Lung microvascular endothelial cell (primary cell): ENCODE measurements at regions not wholly inside any gene's neighbourhood (a gene's known extent, or its start where the extent isn't known, plus 50 kb on each side); places are given as distances from the start of the nearest gene placed in this dataset.
"Not testable (repeated sequence)": the region's sequence is repeated elsewhere in the genome, so short reads cannot be mapped to it uniquely, and the experiment has no call there.

ENCODE experiments used
- DNase-seq, 2 donors: peaks; one replicate each; pipeline versions ENCODE4 v3.0.0 to v3.0.0-alpha.2; 2010; ENCODE audit warnings: low read depth in 2 of 2

DNA sequence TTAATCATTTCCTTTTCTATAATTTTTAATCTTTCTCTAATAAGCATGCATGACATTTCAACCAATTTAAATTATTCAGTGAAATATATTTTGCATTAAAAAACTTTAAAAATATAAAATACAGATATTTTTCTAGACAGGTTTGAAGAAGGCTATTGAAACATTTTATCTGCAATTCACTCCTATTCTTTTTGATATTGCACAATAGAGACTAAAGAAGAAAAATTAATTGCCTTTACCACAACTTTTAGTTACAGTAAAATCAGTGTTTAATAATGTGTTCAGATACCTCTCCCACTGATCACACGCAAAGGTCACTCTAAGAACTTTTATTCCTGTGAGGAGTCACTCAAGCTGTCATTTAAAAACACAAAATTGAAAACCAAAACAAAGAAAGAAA, 1416.7 kb downstream of the FSCB start:
- DNase-seq, result no peak

GRCh38 chr14:43087666-43088065, 1419.4 kb downstream of the FSCB start:
- DNase-seq, result no peak

GRCh38 chr14:43085819-43086218, 1421.3 kb downstream of the FSCB start:
- DNase-seq, result no peak

- DNase-seq, result not testable (repeated sequence)
These were observed 1439.7 kb downstream of the FSCB start for GRCh38 chr14:43067372-43067771.

GRCh38 chr14:43056106-43056505, 1449.4 kb downstream of the LRFN5 start:
- no peak for DNase-seq

DNA sequence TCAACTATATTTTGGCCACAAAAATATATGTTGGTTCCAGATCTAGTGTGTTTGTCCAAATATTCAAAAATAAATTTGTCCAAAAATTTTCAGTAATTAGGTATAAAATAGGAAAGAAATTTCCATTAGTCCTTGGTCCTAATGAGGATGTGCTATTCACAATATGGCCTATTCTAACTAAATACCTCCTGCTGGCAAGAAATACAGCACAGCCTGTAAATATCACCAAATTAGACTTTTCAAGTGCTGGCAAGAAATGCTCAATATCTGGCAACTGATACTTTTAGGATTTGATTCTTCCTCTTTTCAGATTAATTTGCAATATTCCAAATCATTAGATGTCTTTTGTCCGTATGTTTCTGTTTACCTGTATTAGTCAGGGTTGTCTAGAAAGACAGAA, 1446.2 kb downstream of the LRFN5 start:
- no peak for DNase-seq

DNA sequence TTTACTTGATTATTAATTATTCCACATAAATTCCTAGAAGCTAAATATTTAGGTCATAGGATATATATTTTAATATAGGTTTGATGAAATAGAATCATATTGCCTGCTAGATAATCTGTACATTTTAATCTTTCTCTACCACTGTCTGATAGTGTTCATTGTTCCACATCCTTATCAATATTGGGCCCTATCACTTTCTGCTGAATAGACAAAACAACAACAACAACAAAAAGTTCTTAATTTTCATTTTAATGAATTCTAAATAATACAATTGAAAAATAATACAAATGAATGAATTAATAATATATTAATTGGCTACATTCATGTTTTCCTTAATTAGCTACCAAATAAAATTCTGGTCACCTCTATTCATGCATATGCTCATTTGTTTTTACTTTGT, 1437.2 kb downstream of the LRFN5 start:
- DNase-seq, result no peak

DNA sequence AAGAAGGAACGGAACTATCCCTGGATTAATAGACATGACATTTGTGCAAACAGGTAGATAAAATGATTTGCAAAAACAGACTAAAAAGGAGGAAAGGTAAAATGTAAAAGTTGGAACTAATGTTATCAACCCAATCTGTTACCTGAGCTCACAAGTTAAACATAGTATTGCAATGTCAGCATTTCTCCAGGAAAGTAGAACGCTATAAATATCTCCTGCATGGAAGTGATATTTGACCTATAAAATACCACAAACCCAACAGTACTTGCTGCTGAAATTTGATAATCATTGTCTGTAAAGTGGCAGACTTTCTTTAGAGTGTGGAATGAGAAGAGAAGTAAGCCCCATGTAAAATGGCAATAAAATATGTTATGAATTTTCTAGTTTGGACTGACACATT, 1435.7 kb downstream of the LRFN5 start:
- no peak for DNase-seq

DNA sequence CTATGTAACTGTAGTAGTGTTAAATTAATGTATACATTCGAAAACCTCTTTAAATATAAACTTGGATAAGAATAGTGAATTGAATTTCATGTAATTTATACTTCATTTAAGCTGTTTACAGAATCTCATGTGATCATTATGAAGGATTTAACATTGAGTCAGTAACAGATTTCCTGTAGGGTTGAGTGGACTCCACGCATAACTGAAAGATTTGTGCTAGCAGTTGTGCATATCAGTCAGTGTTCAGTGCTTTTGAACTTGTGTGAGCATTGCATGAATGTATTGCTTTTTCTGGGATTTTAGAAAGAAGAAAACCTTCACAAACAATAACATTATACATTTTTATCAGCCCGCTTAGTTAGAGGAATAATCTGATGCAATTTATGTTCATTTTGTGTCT, 1435.3 kb downstream of the LRFN5 start:
- DNase-seq, result no peak

DNA sequence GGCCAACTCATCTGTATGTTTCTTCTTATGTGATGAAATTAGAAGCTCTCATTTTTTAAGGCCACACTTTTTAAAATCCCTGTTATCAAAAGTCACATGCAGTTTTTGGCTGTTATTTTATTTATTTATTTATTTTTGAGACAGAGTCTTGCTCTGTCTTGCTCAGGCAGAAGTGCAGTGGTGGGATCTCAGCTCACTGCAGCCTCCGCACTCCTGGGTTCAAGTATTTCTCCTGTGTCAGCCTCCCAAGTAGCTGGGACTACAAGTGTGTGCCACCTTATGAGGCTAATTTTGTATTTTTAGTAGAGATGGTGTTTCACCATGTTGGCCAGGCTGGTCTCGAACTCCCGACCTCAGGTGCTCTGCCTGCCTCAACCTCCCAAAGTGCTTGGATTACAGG, 1434.5 kb downstream of the LRFN5 start:
- DNase-seq, result no peak

DNA sequence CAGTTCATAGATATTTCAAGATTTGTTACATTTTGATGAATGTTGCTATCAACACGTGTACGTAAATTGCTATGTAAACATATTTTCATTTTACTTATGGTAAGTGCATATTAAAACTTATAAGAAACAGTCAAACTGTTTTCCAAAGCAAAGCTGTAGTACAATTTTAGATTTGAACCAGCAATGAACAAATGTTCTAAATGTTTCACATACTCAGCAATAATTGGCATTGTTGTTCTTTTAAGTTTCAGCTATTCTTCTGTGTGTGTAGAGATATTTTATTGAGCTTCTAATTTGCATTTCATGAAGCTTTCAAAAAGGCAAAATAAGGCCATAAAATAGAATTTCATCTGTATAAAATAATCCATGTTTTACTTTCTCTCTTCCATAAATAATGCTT, 1433.2 kb downstream of the LRFN5 start:
- DNase-seq, result no peak

DNA sequence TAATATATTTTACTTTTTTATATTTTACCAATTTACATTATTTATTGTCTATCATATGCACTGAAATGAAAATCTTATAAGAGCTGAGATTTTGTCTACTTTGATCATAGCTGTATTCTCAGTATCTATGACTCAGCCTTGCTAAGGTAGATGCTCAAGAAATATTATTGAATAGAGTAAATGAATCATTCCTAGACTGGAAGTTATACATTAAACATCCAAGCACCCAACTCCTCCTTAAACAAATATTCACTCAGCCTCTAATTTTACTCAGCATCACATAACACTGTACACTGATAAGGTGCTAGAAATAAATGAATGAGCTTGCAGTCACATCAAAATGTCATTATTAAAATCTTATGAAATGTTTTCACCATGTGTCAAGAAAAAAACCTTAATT, 1424.9 kb downstream of the LRFN5 start:
- DNase-seq, result no peak

DNA sequence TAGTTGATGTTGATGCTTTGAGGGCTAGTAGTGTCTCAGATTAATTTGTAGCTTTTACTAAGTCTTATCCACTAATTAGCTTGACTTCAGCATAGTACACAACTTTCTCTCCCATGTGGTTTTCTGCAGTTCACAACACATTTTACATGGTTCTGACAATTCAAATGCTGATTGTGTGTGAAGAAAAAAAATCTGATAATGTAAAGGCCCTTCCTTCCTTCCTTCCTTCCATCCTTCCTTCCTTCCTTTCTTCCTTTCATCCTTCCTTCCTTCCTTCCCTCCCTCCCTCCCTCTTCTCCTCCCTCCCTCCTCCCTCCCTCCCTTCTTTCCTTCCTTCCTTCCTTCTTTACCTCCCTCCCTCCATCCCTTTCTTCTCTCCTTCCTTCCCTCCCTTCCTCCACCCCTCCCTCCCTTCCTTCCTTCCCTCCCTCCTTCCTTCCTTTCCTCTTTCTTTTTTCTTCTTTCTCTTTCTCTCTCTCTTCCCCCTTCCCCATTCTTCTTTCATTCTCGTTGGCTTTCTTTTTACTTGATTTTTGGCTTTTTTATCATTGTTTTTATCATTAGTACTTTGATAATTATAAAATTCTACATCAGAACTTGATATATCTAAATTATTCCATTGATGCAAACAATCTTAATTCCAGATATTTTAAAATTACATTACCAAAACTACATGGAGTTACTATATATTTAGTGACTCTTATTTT, 1415.6 kb downstream of the LRFN5 start:
- no peak for DNase-seq

DNA sequence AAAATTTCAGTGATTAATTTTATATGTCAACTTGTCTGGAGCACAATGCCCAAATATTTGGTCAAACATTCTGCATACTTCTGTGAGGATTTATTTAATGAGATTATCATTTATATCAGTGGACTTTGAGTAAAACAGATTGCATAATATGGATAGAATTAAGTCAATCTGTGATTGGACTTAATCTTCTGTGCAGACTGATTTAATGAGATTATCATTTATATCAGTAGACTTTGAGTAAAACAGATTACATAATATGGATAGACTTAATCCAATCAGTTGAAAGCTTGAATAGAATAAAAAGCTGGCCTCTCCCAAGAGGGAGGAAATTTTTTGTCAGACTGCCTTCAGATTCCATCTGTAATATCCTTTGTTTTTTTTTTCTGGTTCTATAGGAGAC, 1413.2 kb downstream of the LRFN5 start:
- no peak for DNase-seq

DNA sequence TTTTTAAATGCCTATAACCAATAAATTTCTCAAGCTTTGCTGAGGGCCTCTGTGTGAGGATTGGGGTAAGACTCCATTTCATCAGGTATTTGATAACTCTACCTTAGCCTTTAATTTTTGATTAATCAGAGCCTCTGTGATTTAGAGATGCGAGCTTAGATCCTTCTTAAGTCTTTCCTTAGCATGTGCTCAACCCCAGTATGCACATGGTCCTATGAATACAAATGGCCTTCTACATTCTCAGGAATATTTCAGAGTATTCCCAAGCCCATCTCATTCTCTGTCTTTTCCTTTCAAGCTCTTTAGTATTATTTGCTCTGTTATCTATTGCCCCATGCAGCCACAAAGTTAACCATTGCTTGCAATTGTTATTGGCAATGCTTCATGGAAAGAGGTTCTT, 1407.7 kb downstream of the LRFN5 start:
- no peak for DNase-seq

DNA sequence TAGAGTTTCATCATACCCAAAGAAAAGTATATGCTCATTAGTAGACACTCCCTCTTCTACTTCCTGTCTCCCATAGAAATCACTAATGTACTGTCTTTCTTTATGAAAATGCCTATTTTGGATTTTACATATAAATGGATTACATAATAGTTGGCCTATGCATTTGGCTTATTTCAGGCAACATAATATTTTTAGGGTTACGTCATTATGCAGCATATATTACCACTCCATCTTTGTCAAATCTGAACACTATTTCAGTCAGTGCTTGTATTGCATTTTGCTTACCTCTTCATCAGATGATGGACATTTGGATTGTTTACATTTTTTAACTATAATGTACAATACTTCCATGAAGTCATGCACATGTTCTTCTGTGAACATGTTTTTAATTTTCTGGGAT, 1406.1 kb downstream of the LRFN5 start:
- DNase-seq, result no peak

GRCh38 chr14:43005807-43006206, 1399.1 kb downstream of the LRFN5 start:
- no peak for DNase-seq

DNA sequence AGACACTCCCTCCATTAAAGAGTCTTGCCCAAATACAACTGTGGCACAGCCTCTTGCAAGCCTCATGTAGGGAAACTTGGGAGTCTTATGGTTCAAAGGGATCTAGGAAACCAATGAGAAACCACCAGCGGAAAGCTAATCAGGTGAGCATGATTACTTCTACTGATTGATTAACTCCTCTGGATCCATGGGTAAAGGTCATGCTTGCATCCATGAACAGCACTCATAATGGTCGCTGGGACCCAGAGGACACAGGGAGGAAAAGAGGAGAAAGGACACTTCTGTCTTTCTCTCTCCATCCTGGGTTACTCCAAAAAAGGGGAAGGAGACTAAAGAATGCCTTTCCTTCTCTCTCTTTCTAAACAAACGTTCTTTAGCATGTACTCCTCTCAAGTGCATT, 1397.2 kb downstream of the LRFN5 start:
- DNase-seq, result peak; percentile 1 to 3

GRCh38 chr14:43001731-43002130, 1395.1 kb downstream of the LRFN5 start:
- no peak for DNase-seq

DNA sequence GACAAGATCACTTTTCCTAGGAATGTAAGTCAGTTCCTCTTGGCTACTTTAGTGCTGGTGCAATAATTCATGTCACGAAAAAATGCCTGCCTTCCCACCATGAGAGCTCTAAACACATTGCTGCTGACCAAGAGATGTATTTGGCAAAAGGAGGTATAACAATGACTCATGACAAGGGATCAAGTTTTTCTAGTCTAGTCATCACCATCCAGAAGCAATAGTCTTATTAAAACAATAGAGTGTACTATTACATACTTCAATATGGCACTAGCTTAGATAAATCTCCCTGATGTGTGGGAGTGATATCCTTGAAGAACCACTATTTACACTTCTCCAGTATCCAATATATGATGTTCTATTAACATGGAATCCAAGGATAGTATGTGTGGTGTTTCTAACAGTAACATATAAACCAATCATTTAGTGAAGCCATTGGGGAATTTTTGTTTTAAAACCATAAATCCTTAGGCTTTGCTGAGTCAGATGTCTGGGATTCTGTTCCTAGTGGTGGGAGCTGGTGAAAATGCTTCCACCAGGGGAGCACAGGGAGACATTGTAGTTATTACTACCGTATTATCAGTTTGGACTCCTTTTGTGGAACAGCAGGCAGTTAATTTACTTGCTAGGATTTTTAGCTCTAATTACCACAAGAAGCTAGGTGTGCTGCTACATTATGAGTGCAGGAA, 1387.5 kb downstream of the LRFN5 start:
- no peak for DNase-seq

GRCh38 chr14:42992930-42993329, 1386.3 kb downstream of the LRFN5 start:
- DNase-seq, result no peak

DNA sequence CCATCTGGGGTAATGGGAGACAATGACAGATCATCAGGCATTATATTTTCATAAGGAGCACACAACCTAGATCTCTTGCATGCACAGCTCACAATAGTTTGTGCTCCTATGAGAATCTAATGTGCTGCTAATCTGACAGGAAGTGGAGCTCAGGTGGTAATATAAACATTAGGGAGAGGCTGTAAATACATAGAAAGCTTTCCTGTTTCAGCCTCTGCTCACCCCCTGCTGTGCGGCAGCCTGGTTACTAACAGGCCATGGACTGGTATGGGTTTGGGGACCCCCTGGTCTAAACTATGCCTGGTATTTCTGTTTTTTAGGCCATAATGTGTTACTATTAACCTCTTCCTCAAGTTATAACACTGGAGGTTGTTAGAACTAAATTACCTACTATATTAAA, 1373.7 kb downstream of the LRFN5 start:
- no peak for DNase-seq

DNA sequence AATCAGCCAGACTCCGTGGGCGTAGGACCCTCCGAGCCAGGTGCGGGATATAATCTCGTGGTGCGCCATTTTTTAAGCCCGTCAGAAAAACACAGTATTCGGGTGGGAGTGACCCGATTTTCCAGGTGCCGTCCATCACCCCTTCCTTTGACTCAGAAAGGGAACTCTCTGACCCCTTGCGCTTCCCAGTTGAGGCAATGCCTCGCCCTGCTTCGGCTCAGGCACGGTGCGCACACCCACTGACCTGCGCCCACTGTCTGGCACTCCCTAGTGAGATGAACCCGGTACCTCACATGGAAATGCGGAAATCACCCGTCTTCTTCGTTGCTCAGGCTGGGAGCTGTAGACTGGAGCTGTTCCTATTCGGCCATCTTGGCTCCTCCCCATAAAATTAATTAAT, 1366.5 kb downstream of the LRFN5 start:
- DNase-seq, result not testable (repeated sequence)

- DNase-seq, result no peak
These were observed 1358.8 kb downstream of the LRFN5 start for GRCh38 chr14:42965512-42965911.
